ENCODE measurements at regions not wholly inside any gene's neighbourhood (a gene's known extent, or its start where the extent isn't known, plus 50 kb on each side); places are given as distances from the start of the nearest gene placed in this dataset.

DNA sequence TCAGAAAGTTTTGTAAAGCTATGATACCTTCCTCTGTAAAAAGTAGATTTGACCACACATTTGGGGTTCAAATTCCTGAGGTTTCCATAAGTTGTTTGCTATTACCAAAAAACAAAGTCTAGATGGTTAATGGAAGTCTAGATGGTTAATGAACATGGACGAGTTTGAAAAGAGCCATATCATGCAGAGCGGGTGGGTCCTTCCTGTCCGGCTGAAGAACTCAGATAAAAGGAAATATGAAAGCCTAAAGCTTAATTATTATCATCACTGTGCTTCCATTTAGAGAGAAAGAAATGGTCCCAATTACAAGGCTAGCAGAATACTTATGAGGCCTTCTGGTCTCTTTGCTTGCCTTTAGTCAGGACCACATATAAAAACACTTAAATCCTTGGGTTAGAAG lies 132.1 kb upstream of the SATB1 start:
- TF ChIP-seq CTCF (IDR thresholded peaks at IDR 0.05) (no peak), POLR2A (IDR thresholded peaks at IDR 0.05) (no peak), EP300 (IDR thresholded peaks at IDR 0.05) (no peak)

Data from ovary (tissue), 3 donors.